ENCODE measurements at regions not wholly inside any gene's neighbourhood (a gene's known extent, or its start where the extent isn't known, plus 50 kb on each side); places are given as distances from the start of the nearest gene placed in this dataset.

DNA sequence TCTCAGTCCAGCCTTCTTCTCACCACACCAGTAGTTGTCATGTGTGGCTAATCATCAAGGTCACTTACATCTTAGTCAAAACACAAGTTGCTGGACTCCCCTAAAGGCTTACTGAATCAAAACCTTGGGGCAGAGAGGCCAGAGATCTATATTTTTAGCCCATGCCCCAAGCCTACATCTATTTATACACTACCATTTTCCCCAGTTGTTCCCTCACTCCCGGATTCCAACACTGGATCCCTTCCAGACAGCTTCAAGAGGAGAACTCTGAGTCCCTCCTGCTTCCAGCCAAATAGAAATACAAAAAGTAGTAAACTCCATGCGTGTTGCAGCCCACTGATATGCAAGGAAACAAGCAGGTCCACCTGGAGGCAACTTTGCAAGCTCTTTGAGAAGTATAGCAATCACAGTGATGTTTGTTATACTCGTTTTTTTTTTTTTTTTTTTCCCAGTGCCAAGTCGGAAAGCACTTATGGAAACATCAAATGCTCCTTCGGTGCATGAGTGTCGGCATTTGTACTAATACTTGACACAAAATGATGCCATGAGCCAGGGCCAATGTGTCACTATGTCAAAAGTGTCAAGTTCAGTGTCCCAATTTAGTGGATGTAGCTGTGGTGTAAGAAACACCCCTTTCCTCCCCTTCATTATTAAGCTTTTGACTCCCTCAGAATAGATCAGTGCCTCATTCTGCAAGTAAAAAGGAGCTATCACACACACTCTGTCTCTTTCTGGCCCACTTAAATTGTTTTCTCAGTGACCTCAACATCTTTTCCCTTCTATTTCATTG lies 594.2 kb upstream of the SGCD start:
- TF ChIP-seq CTCF (IDR thresholded peaks at IDR 0.05) = no peak
- Histone ChIP-seq H3K36me3 (no peaks in the 10 kb centered on the region), H3K4me1 (no peaks in the 10 kb centered on the region), H3K27ac (no peak overlapping the region), H3K27me3 (peaks cover 44% of the 10 kb centered on the region), H3K4me3 (no peak overlapping the region), H3K9me3 (no peaks in the 10 kb centered on the region)
- ATAC-seq (no peak), DNase-seq (no peak)
- intact Hi-C loops (cut with DNase I) = no loop called here

DNA sequence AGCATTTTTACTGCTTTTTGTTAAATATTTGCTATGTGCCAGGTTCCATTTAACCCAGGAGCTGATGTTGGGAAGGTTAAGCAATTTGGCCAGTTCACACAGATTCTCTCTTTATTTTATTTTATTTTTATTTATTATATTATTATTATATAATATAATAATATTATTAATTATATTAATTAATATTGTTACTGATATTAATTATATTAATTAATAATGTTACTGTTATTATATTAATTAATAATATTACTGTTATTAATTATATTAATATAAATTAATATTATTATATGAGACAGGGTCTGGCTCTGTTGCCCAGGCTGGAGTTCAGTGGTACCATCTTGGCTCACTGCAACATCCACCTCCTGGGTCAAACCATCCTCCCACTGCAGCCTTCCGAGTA lies 593.0 kb upstream of the SGCD start:
- TF ChIP-seq CTCF (IDR thresholded peaks at IDR 0.05) = no peak
- no peaks in the 10 kb centered on the region for H3K9me3 ChIP-seq
- peaks cover 36% of the 10 kb centered on the region for H3K27me3 ChIP-seq
- no peaks in the 10 kb centered on the region for H3K36me3 ChIP-seq
- ATAC-seq (no peak), DNase-seq (no peak)
- H3K27ac ChIP-seq = no peak overlapping the region
- H3K4me1 ChIP-seq = no peaks in the 10 kb centered on the region
- H3K4me3 ChIP-seq = no peak overlapping the region
- intact Hi-C loops (cut with DNase I) = no loop called here

GRCh38 chr5:155735388-155735787 lies 591.6 kb upstream of the SGCD start:
- peaks cover 24% of the 10 kb centered on the region for H3K27me3 ChIP-seq
- no peak overlapping the region for H3K4me3 ChIP-seq
- DNase-seq (no peak), ATAC-seq (peak; percentile 35)
- intact Hi-C loops (cut with DNase I) = no loop called here
- H3K4me1 ChIP-seq = no peaks in the 10 kb centered on the region
- no peaks in the 10 kb centered on the region for H3K36me3 ChIP-seq
- H3K9me3 ChIP-seq = no peaks in the 10 kb centered on the region
- no peak for TF ChIP-seq CTCF (IDR thresholded peaks at IDR 0.05)
- H3K27ac ChIP-seq = no peak overlapping the region

DNA sequence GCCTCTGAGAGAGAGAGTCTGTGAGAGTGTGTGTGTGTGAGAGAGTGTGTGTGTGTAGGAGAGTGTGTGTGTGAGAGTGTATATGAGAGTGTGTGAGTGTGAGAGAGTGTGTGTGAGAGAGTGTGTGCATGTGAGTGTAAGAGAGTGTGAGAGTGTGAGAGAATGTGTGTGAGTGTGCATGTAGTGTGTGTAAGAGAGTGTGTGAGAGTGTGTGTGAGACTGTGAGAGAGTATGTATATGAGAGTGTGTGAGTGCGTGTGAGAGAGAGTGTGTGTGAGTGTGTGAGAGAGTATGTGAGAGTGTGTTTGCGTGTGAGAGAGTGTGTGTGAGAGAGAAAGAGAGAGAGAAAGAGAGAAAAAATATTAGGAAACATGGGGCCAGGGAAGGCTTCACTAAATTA lies 588.3 kb upstream of the SGCD start:
- no peak for TF ChIP-seq CTCF (IDR thresholded peaks at IDR 0.05)
- ATAC-seq = no peak
- Histone ChIP-seq H3K4me3 (no peak overlapping the region), H3K9me3 (no peaks in the 10 kb centered on the region), H3K4me1 (no peaks in the 10 kb centered on the region), H3K27ac (no peak overlapping the region), H3K36me3 (no peaks in the 10 kb centered on the region), H3K27me3 (peaks cover 2% of the 10 kb centered on the region)
- DNase-seq = no peak
- intact Hi-C loops (cut with DNase I) = no loop called here

GRCh38 chr5:155746367-155747038 lies 580.5 kb upstream of the SGCD start:
- Histone ChIP-seq H3K36me3 (no peaks in the 10 kb centered on the region), H3K27ac (no peak overlapping the region), H3K4me1 (no peaks in the 10 kb centered on the region), H3K9me3 (no peaks in the 10 kb centered on the region), H3K27me3 (no peaks in the 10 kb centered on the region), H3K4me3 (no peak overlapping the region)
- no peak for ATAC-seq
- intact Hi-C loops (cut with DNase I) = no loop called here
- TF ChIP-seq CTCF (IDR thresholded peaks at IDR 0.05) = no peak
- no peak for DNase-seq
